Upper lobe of right lung (tissue), 1 donor: ENCODE measurements at regions not wholly inside any gene's neighbourhood (a gene's known extent, or its start where the extent isn't known, plus 50 kb on each side); places are given as distances from the start of the nearest gene placed in this dataset.

Source experiments
- ATAC-seq: fragments of 200-7000 bp; cut with Tn5 transposase; one replicate; pipeline ENCODE4 v1.9.1; 2020; ENCODE audit warnings: mild to moderate bottlenecking, moderate library complexity
- DNase-seq: peaks from one replicate; pipeline ENCODE4 v3.0.0-alpha.2; 2020
- H3K27ac ChIP-seq: fragments of 200-600 bp; one replicate; pipeline ENCODE4 v1.8.0; 2022
- H3K27me3 ChIP-seq: fragments of 200-600 bp; one replicate; pipeline ENCODE4 v1.8.0; 2022; ENCODE audit warnings: mild to moderate bottlenecking
- H3K36me3 ChIP-seq: fragments of 200-600 bp; one replicate; pipeline ENCODE4 v1.8.0; 2022
- H3K4me1 ChIP-seq: fragments of 200-600 bp; one replicate; pipeline ENCODE4 v1.8.0; 2022
- H3K4me3 ChIP-seq: fragments of 200-600 bp; one replicate; pipeline ENCODE4 v1.8.0; 2022; ENCODE audit warnings: mild to moderate bottlenecking
- H3K9me3 ChIP-seq: fragments of 200-600 bp; one replicate; pipeline ENCODE4 v1.8.0; 2022
- CTCF ChIP-seq: fragments of 200-600 bp; IDR thresholded peaks from one replicate; pipeline ENCODE4 v1.8.0; 2022; ENCODE audit warnings: antibody characterized with exemption
- intact Hi-C: fragments of 100-400 bp; cut with DNase I; formaldehyde crosslinking; loops from one replicate; pipeline ENCODE4 v1.11.0; 2022
- donor health status: DM: no; HTN: yes; CAD: no; lungs with severe emphysema.

- Histone ChIP-seq H3K4me3 (no peak overlapping the region), H3K27ac (no peak overlapping the region), H3K36me3 (no peaks in the 10 kb centered on the region), H3K9me3 (no peaks in the 10 kb centered on the region), H3K4me1 (no peaks in the 10 kb centered on the region), H3K27me3 (no peaks in the 10 kb centered on the region)
- DNase-seq (no peak), ATAC-seq (no peak)
- intact Hi-C loops = no loop called here
- no peak for TF ChIP-seq CTCF
These were observed 274.3 kb downstream of the TJP1 start for GRCh38 chr15:29548006-29548405.

- Histone ChIP-seq H3K4me3 (no peak overlapping the region), H3K9me3 (no peaks in the 10 kb centered on the region), H3K27ac (no peak overlapping the region), H3K36me3 (no peaks in the 10 kb centered on the region), H3K4me1 (no peaks in the 10 kb centered on the region), H3K27me3 (no peaks in the 10 kb centered on the region)
- no peak for DNase-seq
- no peak for TF ChIP-seq CTCF
- intact Hi-C loops = no loop called here
- ATAC-seq = no peak
These were observed 275.0 kb upstream of the NSMCE3 start for GRCh38 chr15:29544513-29545128.

- H3K27me3 ChIP-seq = no peaks in the 10 kb centered on the region
- H3K36me3 ChIP-seq = no peaks in the 10 kb centered on the region
- no peaks in the 10 kb centered on the region for H3K4me1 ChIP-seq
- DNase-seq = no peak
- no peak for TF ChIP-seq CTCF
- intact Hi-C loops = no loop called here
- H3K27ac ChIP-seq = no peak overlapping the region
- H3K4me3 ChIP-seq = no peak overlapping the region
- no peaks in the 10 kb centered on the region for H3K9me3 ChIP-seq
- ATAC-seq = no peak
These were observed 273.4 kb upstream of the NSMCE3 start for GRCh38 chr15:29542994-29543393.

- intact Hi-C loops = no loop called here
- Histone ChIP-seq H3K9me3 (no peaks in the 10 kb centered on the region), H3K36me3 (no peaks in the 10 kb centered on the region), H3K4me1 (no peaks in the 10 kb centered on the region), H3K27me3 (no peaks in the 10 kb centered on the region), H3K27ac (no peak overlapping the region), H3K4me3 (no peak overlapping the region)
- no peak for TF ChIP-seq CTCF
- DNase-seq = no peak
- ATAC-seq = no peak
These were observed 271.7 kb upstream of the NSMCE3 start for GRCh38 chr15:29541309-29541708.

- Histone ChIP-seq H3K4me3 (no peak overlapping the region), H3K9me3 (no peaks in the 10 kb centered on the region), H3K36me3 (no peaks in the 10 kb centered on the region), H3K27ac (no peak overlapping the region), H3K27me3 (no peaks in the 10 kb centered on the region), H3K4me1 (no peaks in the 10 kb centered on the region)
- ATAC-seq = no peak
- intact Hi-C loops = no loop called here
- no peak for TF ChIP-seq CTCF
- no peak for DNase-seq
These were observed 270.9 kb upstream of the NSMCE3 start for GRCh38 chr15:29540479-29540878.

- intact Hi-C loops = no loop called here
- no peaks in the 10 kb centered on the region for H3K4me1 ChIP-seq
- no peaks in the 10 kb centered on the region for H3K9me3 ChIP-seq
- DNase-seq (no peak), ATAC-seq (peak; percentile 9)
- no peak overlapping the region for H3K4me3 ChIP-seq
- H3K36me3 ChIP-seq = no peaks in the 10 kb centered on the region
- H3K27me3 ChIP-seq = no peaks in the 10 kb centered on the region
- H3K27ac ChIP-seq = no peak overlapping the region
- no peak for TF ChIP-seq CTCF
These were observed 270.1 kb upstream of the NSMCE3 start for GRCh38 chr15:29539736-29540135.
